Body of pancreas (tissue), 4 donors: ENCODE measurements at regions not wholly inside any gene's neighbourhood (a gene's known extent, or its start where the extent isn't known, plus 50 kb on each side); places are given as distances from the start of the nearest gene placed in this dataset.

ENCODE experiments used
- CTCF ChIP-seq, 7 experiments: fragments of 450-650 bp in 4 of 7; fragments of 200-600 bp in 3 of 7; sonication (generic) in 3 of 7; IDR thresholded peaks; one replicate each; pipeline ENCODE4 v1.5.1; 2016 to 2019; ENCODE audit warnings: antibody characterized with exemption in 7 of 7
- POLR2A ChIP-seq, 3 donors: fragments of 450-650 bp; IDR thresholded peaks; one replicate each; pipeline ENCODE4 v1.6.1; 2016; ENCODE audit warnings: antibody characterized with exemption in 3 of 3, mild to moderate bottlenecking in 2 of 3

- no peak for TF ChIP-seq CTCF (IDR thresholded peaks at IDR 0.05)
- TF ChIP-seq POLR2A (IDR thresholded peaks at IDR 0.05): no peak
These were observed 109.6 kb upstream of the CDC42EP3 start for GRCh38 chr2:37781028-37781427.
